WTC11 (cell line): ENCODE measurements at regions not wholly inside any gene's neighbourhood (a gene's known extent, or its start where the extent isn't known, plus 50 kb on each side); places are given as distances from the start of the nearest gene placed in this dataset.

Experiments
- ATAC-seq: fragments of 200-7000 bp; cut with Tn5 transposase; 2 replicates; pipeline ENCODE4 v1.10.0; 2021; ENCODE audit warnings: mild to moderate bottlenecking, moderate library complexity
- CTCF ChIA-PET: fragments of 300-600 bp; sonication (Branson Sonifier 250); formaldehyde crosslinking; loops from one replicate; lab custom pipeline; 2021; ENCODE audit warnings: antibody characterized with exemption; lab: Charles Lee
- POLR2A ChIA-PET: fragments of 350-600 bp; sonication (Branson Sonifier 250); formaldehyde crosslinking; loops from one replicate; lab custom pipeline; 2021; ENCODE audit warnings: antibody characterized with exemption; lab: Charles Lee
- DNase-seq: peaks from one replicate; pipeline ENCODE4 v3.0.0; 2021; ENCODE audit warnings: low spot score
- H3K27ac Mint-ChIP-seq: 2 replicates; pipeline ENCODE4 v1.8.0; 2021; ENCODE audit warnings: mixed read lengths
- H3K27me3 Mint-ChIP-seq: 2 replicates; pipeline ENCODE4 v1.8.0; 2021; ENCODE audit warnings: low read depth, mild to moderate bottlenecking, moderate library complexity, mixed read lengths
- H3K36me3 Mint-ChIP-seq: 2 replicates; pipeline ENCODE4 v1.8.0; 2021; ENCODE audit warnings: mixed read lengths
- H3K4me1 Mint-ChIP-seq: 2 replicates; pipeline ENCODE4 v1.8.0; 2022; ENCODE audit warnings: mixed read lengths
- H3K4me3 Mint-ChIP-seq: 2 replicates; pipeline ENCODE4 v1.8.0; 2021; ENCODE audit warnings: mild to moderate bottlenecking, moderate library complexity, mixed read lengths
- H3K9me3 Mint-ChIP-seq: 2 replicates; pipeline ENCODE4 v1.8.0; 2021; ENCODE audit warnings: mixed read lengths
- ATF1 ChIP-seq: sonication (generic); formaldehyde crosslinking; IDR thresholded peaks from 2 replicates; pipeline ENCODE4 v1.8.1; 2023; ENCODE audit warnings: mild to moderate bottlenecking, moderate library complexity, missing genetic modification reagents
- NR1H2 ChIP-seq: sonication (generic); formaldehyde crosslinking; IDR thresholded peaks from 2 replicates; pipeline ENCODE4 v1.9.0; 2021; ENCODE audit warnings: mild to moderate bottlenecking, moderate library complexity, missing genetic modification reagents
- RELA ChIP-seq: sonication (generic); formaldehyde crosslinking; IDR thresholded peaks from 2 replicates; pipeline ENCODE4 v1.8.1; 2022; ENCODE audit warnings: missing genetic modification reagents, mild to moderate bottlenecking, borderline replicate concordance
- SMAD3 ChIP-seq: sonication (generic); formaldehyde crosslinking; IDR thresholded peaks from 2 replicates; pipeline ENCODE4 v1.8.0; 2022; ENCODE audit warnings: missing genetic modification reagents, mild to moderate bottlenecking, borderline replicate concordance
- SMAD4 ChIP-seq: sonication (generic); formaldehyde crosslinking; IDR thresholded peaks from 2 replicates; pipeline ENCODE4 v1.8.0; 2022; ENCODE audit warnings: mild to moderate bottlenecking, missing genetic modification reagents
- SP1 ChIP-seq: sonication (generic); formaldehyde crosslinking; conservative IDR thresholded peaks from 2 replicates; pipeline ENCODE4 v1.8.1; 2022; ENCODE audit warnings: missing genetic modification reagents
- TF ChIP-seq, protein P1 (sequence below): fragments of 250-450 bp; sonication (Bioruptor Pico); conservative IDR thresholded peaks from 2 replicates; pipeline ENCODE4 v1.9.0; 2021; ENCODE audit warnings: mild to moderate bottlenecking
- TF ChIP-seq, protein P2 (sequence below): sonication (generic); formaldehyde crosslinking; IDR thresholded peaks from 2 replicates; pipeline ENCODE4 v1.8.0; 2022; ENCODE audit warnings: missing genetic modification reagents
- TF ChIP-seq, protein P3 (sequence below): sonication (generic); formaldehyde crosslinking; IDR thresholded peaks from 2 replicates; pipeline ENCODE4 v1.8.0; 2022; ENCODE audit warnings: mild to moderate bottlenecking, missing genetic modification reagents
- TF ChIP-seq, protein P4 (sequence below): fragments of 200-600 bp; IDR thresholded peaks from 2 replicates; pipeline ENCODE4 v1.8.0; 2022; ENCODE audit warnings: antibody characterized with exemption
- TF ChIP-seq, protein P5 (sequence below): fragments of 250-450 bp; sonication (Bioruptor Pico); IDR thresholded peaks from 2 replicates; pipeline ENCODE4 v1.8.0; 2021; ENCODE audit warnings: mild to moderate bottlenecking
- TF ChIP-seq, protein P6 (sequence below): sonication (generic); formaldehyde crosslinking; IDR thresholded peaks from 2 replicates; pipeline ENCODE4 v1.8.1; 2022; ENCODE audit warnings: low read depth, missing genetic modification reagents, borderline replicate concordance
- TF ChIP-seq, protein P7 (sequence below): sonication (generic); formaldehyde crosslinking; IDR thresholded peaks from 2 replicates; pipeline ENCODE4 v1.8.1; 2023; ENCODE audit warnings: mild to moderate bottlenecking, missing genetic modification reagents, moderate library complexity
- TF ChIP-seq, protein P8 (sequence below): fragments of 250-450 bp; sonication (Bioruptor Pico); IDR thresholded peaks from 2 replicates; pipeline ENCODE4 v1.9.0; 2021; ENCODE audit warnings: mild to moderate bottlenecking, borderline replicate concordance

DNA sequence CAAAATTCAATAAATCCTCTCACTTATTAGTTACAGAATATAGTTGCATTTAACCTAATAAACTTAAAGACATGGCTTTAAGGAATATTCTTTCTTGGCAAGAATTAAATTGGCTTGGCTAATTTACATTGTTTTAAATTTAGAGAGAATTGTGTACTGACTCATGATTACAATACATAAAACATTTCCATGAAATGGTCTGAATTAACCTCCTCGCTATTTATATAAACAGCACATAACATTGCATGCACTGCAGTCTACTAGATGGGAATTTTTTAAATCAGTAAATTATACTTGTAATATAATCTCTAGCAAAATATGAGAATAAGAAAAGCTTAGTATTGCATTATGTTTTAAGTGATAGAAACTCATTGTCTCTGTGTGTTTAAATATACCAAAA lies 268.9 kb downstream of the SHOX2 start (continued):
- TF ChIP-seq, protein P1, sequence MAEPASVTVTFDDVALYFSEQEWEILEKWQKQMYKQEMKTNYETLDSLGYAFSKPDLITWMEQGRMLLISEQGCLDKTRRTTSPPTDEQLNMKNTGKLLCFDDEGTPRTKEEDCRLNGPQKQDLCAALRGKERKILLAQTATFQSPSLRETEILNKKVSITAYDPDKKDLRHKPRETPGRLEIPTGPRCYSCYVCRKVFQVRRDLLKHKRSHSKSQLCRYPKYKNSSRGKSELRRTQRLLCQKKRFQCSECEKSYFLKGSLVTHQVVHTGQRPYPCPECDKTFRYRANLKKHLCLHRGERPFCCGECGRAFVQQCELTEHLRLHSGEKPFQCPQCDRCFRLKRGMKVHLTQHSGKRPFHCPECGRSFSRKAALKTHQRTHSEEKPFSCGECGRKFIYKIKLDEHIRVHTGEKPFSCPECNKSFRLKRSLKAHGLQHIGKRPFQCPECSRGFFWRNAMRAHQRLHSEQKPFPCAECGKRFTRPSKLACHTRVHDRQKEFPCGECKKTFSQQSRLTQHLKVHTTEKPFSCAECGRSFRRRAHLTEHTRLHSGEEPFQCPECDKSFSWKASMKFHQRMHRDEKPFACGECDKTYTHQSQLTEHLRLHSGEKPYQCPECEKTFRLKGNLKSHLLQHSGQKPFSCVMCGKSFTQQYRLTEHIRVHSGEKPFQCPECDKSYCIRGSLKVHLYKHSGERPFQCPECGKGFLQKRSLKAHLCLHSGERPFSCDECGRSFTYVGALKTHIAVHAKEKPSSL (CRISPR knock-in tag) = no peak
- no peak for TF ChIP-seq RELA (CRISPR knock-in tag)
- TF ChIP-seq, protein P2, sequence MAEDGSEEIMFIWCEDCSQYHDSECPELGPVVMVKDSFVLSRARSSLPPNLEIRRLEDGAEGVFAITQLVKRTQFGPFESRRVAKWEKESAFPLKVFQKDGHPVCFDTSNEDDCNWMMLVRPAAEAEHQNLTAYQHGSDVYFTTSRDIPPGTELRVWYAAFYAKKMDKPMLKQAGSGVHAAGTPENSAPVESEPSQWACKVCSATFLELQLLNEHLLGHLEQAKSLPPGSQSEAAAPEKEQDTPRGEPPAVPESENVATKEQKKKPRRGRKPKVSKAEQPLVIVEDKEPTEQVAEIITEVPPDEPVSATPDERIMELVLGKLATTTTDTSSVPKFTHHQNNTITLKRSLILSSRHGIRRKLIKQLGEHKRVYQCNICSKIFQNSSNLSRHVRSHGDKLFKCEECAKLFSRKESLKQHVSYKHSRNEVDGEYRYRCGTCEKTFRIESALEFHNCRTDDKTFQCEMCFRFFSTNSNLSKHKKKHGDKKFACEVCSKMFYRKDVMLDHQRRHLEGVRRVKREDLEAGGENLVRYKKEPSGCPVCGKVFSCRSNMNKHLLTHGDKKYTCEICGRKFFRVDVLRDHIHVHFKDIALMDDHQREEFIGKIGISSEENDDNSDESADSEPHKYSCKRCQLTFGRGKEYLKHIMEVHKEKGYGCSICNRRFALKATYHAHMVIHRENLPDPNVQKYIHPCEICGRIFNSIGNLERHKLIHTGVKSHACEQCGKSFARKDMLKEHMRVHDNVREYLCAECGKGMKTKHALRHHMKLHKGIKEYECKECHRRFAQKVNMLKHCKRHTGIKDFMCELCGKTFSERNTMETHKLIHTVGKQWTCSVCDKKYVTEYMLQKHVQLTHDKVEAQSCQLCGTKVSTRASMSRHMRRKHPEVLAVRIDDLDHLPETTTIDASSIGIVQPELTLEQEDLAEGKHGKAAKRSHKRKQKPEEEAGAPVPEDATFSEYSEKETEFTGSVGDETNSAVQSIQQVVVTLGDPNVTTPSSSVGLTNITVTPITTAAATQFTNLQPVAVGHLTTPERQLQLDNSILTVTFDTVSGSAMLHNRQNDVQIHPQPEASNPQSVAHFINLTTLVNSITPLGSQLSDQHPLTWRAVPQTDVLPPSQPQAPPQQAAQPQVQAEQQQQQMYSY (CRISPR knock-in tag) = no peak
- TF ChIP-seq, protein P3, sequence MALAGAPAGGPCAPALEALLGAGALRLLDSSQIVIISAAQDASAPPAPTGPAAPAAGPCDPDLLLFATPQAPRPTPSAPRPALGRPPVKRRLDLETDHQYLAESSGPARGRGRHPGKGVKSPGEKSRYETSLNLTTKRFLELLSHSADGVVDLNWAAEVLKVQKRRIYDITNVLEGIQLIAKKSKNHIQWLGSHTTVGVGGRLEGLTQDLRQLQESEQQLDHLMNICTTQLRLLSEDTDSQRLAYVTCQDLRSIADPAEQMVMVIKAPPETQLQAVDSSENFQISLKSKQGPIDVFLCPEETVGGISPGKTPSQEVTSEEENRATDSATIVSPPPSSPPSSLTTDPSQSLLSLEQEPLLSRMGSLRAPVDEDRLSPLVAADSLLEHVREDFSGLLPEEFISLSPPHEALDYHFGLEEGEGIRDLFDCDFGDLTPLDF (CRISPR knock-in tag) = no peak
- no peak for TF ChIP-seq SP1
- TF ChIP-seq, protein P4, sequence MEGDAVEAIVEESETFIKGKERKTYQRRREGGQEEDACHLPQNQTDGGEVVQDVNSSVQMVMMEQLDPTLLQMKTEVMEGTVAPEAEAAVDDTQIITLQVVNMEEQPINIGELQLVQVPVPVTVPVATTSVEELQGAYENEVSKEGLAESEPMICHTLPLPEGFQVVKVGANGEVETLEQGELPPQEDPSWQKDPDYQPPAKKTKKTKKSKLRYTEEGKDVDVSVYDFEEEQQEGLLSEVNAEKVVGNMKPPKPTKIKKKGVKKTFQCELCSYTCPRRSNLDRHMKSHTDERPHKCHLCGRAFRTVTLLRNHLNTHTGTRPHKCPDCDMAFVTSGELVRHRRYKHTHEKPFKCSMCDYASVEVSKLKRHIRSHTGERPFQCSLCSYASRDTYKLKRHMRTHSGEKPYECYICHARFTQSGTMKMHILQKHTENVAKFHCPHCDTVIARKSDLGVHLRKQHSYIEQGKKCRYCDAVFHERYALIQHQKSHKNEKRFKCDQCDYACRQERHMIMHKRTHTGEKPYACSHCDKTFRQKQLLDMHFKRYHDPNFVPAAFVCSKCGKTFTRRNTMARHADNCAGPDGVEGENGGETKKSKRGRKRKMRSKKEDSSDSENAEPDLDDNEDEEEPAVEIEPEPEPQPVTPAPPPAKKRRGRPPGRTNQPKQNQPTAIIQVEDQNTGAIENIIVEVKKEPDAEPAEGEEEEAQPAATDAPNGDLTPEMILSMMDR = no peak
- no peak for TF ChIP-seq SMAD4 (CRISPR knock-in tag)

DNA sequence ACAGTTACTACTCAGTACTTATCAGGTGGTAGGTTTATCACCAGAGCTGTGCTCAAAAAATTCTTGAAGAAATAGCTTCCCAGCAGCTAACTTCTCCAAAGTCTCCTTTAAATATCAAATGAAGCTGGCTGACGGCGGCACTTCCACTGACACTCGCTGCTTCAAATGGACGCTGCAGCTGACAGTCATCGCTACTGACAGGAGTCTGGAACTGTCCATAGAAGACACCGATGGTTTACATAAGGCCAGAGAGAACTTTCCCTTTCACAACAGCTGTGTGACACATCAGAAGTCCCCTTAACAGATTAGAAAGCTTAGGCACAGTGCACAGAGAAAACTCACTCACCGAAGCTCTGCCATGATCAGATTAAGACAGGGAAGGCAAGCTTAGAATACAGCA lies 270.2 kb downstream of the SHOX2 start:
- H3K9me3 Mint-ChIP-seq = no peaks in the 10 kb centered on the region
- no peak overlapping the region for H3K4me3 Mint-ChIP-seq
- peaks cover under 1% of the 10 kb centered on the region; the same call in 1 of the 2 replicates for H3K4me1 Mint-ChIP-seq
- no peak overlapping the region for H3K27ac Mint-ChIP-seq
- H3K36me3 Mint-ChIP-seq = no peaks in the 10 kb centered on the region
- TF ChIP-seq, protein P5, sequence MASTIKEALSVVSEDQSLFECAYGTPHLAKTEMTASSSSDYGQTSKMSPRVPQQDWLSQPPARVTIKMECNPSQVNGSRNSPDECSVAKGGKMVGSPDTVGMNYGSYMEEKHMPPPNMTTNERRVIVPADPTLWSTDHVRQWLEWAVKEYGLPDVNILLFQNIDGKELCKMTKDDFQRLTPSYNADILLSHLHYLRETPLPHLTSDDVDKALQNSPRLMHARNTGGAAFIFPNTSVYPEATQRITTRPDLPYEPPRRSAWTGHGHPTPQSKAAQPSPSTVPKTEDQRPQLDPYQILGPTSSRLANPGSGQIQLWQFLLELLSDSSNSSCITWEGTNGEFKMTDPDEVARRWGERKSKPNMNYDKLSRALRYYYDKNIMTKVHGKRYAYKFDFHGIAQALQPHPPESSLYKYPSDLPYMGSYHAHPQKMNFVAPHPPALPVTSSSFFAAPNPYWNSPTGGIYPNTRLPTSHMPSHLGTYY (CRISPR knock-in tag) = no peak
- TF ChIP-seq, protein P6, sequence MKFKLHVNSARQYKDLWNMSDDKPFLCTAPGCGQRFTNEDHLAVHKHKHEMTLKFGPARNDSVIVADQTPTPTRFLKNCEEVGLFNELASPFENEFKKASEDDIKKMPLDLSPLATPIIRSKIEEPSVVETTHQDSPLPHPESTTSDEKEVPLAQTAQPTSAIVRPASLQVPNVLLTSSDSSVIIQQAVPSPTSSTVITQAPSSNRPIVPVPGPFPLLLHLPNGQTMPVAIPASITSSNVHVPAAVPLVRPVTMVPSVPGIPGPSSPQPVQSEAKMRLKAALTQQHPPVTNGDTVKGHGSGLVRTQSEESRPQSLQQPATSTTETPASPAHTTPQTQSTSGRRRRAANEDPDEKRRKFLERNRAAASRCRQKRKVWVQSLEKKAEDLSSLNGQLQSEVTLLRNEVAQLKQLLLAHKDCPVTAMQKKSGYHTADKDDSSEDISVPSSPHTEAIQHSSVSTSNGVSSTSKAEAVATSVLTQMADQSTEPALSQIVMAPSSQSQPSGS (CRISPR knock-in tag) = no peak
- TF ChIP-seq ATF1 (CRISPR knock-in tag) (no peak), RELA (CRISPR knock-in tag) (no peak)
- no peak for DNase-seq
- ATAC-seq = no peak
- POLR2A ChIA-PET = no interaction called here
- CTCF ChIA-PET = interaction anchor here (0.9 kb wide), 1 partner anchor 230 kb away, joined by 3 read pairs; no protein-coding TSS in a partner anchor
- no peaks in the 10 kb centered on the region for H3K27me3 Mint-ChIP-seq

DNA sequence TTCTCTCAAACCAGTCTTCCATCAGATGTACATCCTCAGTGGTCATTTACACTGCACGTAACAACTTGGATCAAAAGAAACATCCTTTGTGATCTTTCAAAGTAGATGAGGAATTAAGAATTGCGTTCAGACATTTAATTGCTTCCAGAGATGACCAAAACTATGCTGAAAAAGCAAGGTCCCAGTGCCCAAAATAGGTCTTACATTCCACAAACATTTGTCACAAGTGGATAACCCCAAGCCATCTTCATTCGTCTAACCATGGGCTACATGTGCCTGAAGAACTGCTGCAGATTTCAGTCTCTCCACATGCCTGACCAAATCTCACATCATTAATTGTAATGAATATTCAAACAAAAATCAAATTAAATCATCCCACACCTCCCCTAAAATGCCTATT lies 273.6 kb downstream of the SHOX2 start:
- no peak for TF ChIP-seq NR1H2 (CRISPR knock-in tag)
- TF ChIP-seq, protein P7, sequence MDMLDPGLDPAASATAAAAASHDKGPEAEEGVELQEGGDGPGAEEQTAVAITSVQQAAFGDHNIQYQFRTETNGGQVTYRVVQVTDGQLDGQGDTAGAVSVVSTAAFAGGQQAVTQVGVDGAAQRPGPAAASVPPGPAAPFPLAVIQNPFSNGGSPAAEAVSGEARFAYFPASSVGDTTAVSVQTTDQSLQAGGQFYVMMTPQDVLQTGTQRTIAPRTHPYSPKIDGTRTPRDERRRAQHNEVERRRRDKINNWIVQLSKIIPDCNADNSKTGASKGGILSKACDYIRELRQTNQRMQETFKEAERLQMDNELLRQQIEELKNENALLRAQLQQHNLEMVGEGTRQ (CRISPR knock-in tag) = no peak
- no peak for TF ChIP-seq SMAD3 (CRISPR knock-in tag)
- TF ChIP-seq, protein P8, sequence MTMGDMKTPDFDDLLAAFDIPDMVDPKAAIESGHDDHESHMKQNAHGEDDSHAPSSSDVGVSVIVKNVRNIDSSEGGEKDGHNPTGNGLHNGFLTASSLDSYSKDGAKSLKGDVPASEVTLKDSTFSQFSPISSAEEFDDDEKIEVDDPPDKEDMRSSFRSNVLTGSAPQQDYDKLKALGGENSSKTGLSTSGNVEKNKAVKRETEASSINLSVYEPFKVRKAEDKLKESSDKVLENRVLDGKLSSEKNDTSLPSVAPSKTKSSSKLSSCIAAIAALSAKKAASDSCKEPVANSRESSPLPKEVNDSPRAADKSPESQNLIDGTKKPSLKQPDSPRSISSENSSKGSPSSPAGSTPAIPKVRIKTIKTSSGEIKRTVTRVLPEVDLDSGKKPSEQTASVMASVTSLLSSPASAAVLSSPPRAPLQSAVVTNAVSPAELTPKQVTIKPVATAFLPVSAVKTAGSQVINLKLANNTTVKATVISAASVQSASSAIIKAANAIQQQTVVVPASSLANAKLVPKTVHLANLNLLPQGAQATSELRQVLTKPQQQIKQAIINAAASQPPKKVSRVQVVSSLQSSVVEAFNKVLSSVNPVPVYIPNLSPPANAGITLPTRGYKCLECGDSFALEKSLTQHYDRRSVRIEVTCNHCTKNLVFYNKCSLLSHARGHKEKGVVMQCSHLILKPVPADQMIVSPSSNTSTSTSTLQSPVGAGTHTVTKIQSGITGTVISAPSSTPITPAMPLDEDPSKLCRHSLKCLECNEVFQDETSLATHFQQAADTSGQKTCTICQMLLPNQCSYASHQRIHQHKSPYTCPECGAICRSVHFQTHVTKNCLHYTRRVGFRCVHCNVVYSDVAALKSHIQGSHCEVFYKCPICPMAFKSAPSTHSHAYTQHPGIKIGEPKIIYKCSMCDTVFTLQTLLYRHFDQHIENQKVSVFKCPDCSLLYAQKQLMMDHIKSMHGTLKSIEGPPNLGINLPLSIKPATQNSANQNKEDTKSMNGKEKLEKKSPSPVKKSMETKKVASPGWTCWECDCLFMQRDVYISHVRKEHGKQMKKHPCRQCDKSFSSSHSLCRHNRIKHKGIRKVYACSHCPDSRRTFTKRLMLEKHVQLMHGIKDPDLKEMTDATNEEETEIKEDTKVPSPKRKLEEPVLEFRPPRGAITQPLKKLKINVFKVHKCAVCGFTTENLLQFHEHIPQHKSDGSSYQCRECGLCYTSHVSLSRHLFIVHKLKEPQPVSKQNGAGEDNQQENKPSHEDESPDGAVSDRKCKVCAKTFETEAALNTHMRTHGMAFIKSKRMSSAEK = no peak
- TF ChIP-seq, all 79 proteins: peak for 0
- H3K4me1 Mint-ChIP-seq = peaks cover 7% of the 10 kb centered on the region
- ChIA-PET POLR2A (no interaction called here), CTCF (no interaction called here)
- no peaks in the 10 kb centered on the region for H3K27me3 Mint-ChIP-seq
- H3K27ac Mint-ChIP-seq = no peak overlapping the region
- H3K36me3 Mint-ChIP-seq = peaks cover 9% of the 10 kb centered on the region
- DNase-seq (no peak), ATAC-seq (no peak)
- no peak overlapping the region for H3K4me3 Mint-ChIP-seq
- peaks cover 26% of the 10 kb centered on the region for H3K9me3 Mint-ChIP-seq
